ENCODE measurements at regions not wholly inside any gene's neighbourhood (a gene's known extent, or its start where the extent isn't known, plus 50 kb on each side); places are given as distances from the start of the nearest gene placed in this dataset.

- Histone ChIP-seq H3K27me3 (peaks cover 0 to 11% (median 0%) of the 10 kb centered on the region in 3 donors), H3K9me3 (no peaks in the 10 kb centered on the region), H3K4me1 (peaks cover 14 to 37% (median 25%) of the 10 kb centered on the region in 4 donors), H3K27ac (peak overlapping the region; percentile 77 to 95 (median 83)), H3K4me3 (peak overlapping the region; percentile 38 to 50 (median 44)), H3K36me3 (no peaks in the 10 kb centered on the region)
- 21 to 54% (median 45%) methylated on average over 13 to 14 of the region's 14 CpGs for whole genome bisulfite sequencing, 5 donors
- intact Hi-C loops (cut with DNase I; ENCODE audit: low total_unique reads), result no loop called here
- peak in 1 of 2 donors; percentile 75 for DNase-seq
- TF ChIP-seq POLR2AphosphoS5 (IDR thresholded peaks at IDR 0.05) (peak in 1 of 3 donors; percentile 30), EP300 (IDR thresholded peaks at IDR 0.05) (no peak), POLR2A (IDR thresholded peaks at IDR 0.05) (no peak)
- TF ChIP-seq, protein P1, sequence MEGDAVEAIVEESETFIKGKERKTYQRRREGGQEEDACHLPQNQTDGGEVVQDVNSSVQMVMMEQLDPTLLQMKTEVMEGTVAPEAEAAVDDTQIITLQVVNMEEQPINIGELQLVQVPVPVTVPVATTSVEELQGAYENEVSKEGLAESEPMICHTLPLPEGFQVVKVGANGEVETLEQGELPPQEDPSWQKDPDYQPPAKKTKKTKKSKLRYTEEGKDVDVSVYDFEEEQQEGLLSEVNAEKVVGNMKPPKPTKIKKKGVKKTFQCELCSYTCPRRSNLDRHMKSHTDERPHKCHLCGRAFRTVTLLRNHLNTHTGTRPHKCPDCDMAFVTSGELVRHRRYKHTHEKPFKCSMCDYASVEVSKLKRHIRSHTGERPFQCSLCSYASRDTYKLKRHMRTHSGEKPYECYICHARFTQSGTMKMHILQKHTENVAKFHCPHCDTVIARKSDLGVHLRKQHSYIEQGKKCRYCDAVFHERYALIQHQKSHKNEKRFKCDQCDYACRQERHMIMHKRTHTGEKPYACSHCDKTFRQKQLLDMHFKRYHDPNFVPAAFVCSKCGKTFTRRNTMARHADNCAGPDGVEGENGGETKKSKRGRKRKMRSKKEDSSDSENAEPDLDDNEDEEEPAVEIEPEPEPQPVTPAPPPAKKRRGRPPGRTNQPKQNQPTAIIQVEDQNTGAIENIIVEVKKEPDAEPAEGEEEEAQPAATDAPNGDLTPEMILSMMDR (IDR thresholded peaks at IDR 0.05), result no peak
Measured at GRCh38 chr14:106843951-106844483, 1317.6 kb downstream of the TMEM121 start.

DNA sequence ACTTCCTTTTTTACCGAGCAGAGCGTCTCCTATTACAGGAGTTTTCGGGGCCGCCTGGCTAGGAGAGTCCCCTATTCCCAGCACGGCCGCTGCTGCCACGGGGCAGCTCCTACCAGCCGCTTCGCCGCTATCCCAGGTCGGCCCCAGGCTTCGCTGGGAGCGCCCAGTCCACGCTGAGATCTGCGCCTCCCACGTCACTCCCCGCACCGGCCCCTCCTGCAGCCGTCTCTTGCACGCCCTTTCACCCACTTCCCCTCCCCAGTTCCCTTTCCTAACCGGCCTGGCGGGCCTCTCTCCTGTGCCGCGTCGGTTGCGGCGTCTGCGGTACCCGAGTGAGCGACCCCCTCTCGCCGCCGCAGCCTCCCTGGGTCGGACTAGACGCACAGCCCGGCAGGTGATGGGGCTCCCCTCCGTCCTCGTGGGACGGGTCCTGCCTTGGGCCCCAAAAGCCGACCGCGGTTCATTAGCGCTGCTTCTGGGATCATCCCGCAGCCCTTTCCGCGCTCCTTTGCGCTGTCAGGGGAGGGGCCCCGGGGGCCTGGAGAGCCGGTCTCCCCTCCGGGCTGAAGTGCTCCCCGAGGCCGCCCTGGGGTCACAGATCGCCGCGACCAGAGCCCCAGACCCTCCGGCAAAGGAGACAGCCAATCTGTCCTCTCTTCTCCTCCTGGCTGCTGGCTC is 1318.4 kb downstream of the TMEM121 start:
- intact Hi-C loops (cut with DNase I; ENCODE audit: low total_unique reads), result no loop called here
- TF ChIP-seq POLR2AphosphoS5 (IDR thresholded peaks at IDR 0.05) (peak in 1 of 3 donors; percentile 67), EP300 (IDR thresholded peaks at IDR 0.05) (no peak)
- Histone ChIP-seq H3K27ac (peak overlapping the region; percentile 77 to 95 (median 83)), H3K36me3 (no peaks in the 10 kb centered on the region), H3K27me3 (peaks cover 0 to 11% (median 0%) of the 10 kb centered on the region in 3 donors), H3K4me1 (peaks cover 14 to 41% (median 25%) of the 10 kb centered on the region in 4 donors), H3K9me3 (no peaks in the 10 kb centered on the region), H3K4me3 (peak overlapping the region; percentile 38 to 50 (median 44))
- whole genome bisulfite sequencing, 5 donors, result 33 to 58% (median 47%) methylated on average over 38 to 56 of the region's 56 CpGs
- peak; percentile 12 to 64 for DNase-seq

DNA sequence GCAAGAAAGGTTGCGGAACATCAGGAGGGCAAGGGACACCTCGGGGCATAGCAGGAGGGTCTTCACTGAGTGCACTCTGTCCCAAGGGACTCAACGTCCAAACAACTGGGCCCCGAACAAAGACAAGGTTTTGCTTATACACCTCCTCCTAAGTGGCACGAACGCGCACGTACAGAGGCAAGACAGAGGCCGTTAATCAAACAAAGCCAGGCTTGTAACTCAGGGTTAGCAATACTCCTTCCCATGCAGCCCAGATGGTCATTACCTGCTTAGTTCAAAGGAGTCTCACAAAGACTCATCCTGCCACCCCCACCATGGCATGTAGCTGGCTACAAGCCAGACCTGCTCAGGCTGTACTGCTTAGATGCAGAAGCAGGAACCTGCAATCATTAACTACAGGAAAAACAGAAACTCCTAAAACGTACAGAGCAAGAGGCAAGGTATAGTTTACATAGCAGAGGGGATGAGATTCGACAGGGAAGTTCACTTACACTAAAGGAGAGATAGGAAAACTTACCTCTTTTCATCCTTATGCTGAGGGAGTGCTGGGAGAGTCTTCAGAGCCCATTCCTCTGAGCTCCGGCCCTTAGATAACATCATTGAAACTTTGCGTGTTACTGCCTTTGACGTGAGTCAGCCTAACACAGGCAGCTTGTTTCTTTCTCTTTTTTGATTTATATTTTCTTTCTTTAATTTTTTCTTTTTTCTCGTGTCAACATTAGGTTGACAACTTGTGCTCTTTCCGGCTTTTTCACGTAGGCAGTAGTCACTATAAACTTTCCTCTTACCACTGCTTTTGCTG is 1319.1 kb downstream of the TMEM121 start:
- Histone ChIP-seq H3K9me3 (no peaks in the 10 kb centered on the region), H3K4me3 (peak overlapping the region; percentile 38 to 50 (median 44)), H3K4me1 (peaks cover 14 to 41% (median 25%) of the 10 kb centered on the region in 4 donors), H3K27ac (peak overlapping the region; percentile 77 to 95 (median 83)), H3K36me3 (no peaks in the 10 kb centered on the region), H3K27me3 (peaks cover 0 to 16% (median 0%) of the 10 kb centered on the region in 3 donors)
- intact Hi-C loops (cut with DNase I; ENCODE audit: low total_unique reads), result no loop called here
- TF ChIP-seq EP300 (IDR thresholded peaks at IDR 0.05) (no peak), POLR2AphosphoS5 (IDR thresholded peaks at IDR 0.05) (peak in 2 of 3 donors; percentile 4 to 13)
- WGBS, 5 donors, result 37 to 52% (median 42%) methylated on average over 17 of the region's 17 CpGs
- DNase-seq, result peak in 1 of 2 donors; percentile 87

DNA sequence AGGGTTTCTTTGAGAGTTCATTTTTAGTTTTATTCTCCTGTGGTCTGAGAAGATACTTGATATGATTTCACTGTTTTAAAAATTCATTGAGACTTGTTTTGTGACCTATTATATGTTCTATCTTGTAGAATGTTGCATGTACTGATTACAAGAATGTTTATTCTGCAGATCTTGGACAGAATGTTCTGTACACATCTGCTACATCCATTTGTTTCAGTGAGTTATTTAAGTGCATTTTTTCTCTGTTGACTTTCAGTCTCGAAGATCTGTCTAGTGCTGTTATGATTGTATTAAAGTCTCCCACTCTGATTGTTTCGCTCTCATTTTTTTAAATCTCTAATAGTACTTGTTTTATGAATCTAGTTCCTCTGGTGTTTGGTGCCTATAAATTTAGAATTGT is 1319.8 kb downstream of the TMEM121 start:
- WGBS, 5 donors, result 28 to 46% (median 35%) methylated on average over 2 of the region's 2 CpGs
- peaks cover 0 to 16% (median 0%) of the 10 kb centered on the region in 3 donors for H3K27me3 ChIP-seq
- no peaks in the 10 kb centered on the region for H3K9me3 ChIP-seq
- peaks cover 14 to 41% (median 25%) of the 10 kb centered on the region in 4 donors for H3K4me1 ChIP-seq
- no peaks in the 10 kb centered on the region for H3K36me3 ChIP-seq
- H3K27ac ChIP-seq, result peak overlapping the region in 4 of 5 donors; percentile 82 to 95 (median 84)
- TF ChIP-seq POLR2A (IDR thresholded peaks at IDR 0.05) (no peak), POLR2AphosphoS5 (IDR thresholded peaks at IDR 0.05) (peak in 1 of 3 donors; percentile 40)
- TF ChIP-seq, protein P1 (IDR thresholded peaks at IDR 0.05), result no peak
- intact Hi-C loops (cut with DNase I; ENCODE audit: low total_unique reads), result no loop called here
- peak overlapping the region in 2 of 4 donors; percentile 42 to 46 for H3K4me3 ChIP-seq
- no peak for DNase-seq

Data from stomach (tissue), 8 donors.